Loucy (cell line): ENCODE measurements at regions not wholly inside any gene's neighbourhood (a gene's known extent, or its start where the extent isn't known, plus 50 kb on each side); places are given as distances from the start of the nearest gene placed in this dataset.

ENCODE experiments used
- CTCF ChIP-seq: fragments of 200-600 bp; sonication (generic); conservative IDR thresholded peaks from 2 replicates; pipeline ENCODE4 v1.5.1; 2014; ENCODE audit warnings: mild to moderate bottlenecking, antibody characterized with exemption, low read length
- EZH2phosphoT487 ChIP-seq: fragments of 200-600 bp; IDR thresholded peaks from 2 replicates; pipeline ENCODE4 v1.6.1; 2018; ENCODE audit warnings: antibody characterized with exemption, mild to moderate bottlenecking, moderate library complexity, borderline replicate concordance

DNA sequence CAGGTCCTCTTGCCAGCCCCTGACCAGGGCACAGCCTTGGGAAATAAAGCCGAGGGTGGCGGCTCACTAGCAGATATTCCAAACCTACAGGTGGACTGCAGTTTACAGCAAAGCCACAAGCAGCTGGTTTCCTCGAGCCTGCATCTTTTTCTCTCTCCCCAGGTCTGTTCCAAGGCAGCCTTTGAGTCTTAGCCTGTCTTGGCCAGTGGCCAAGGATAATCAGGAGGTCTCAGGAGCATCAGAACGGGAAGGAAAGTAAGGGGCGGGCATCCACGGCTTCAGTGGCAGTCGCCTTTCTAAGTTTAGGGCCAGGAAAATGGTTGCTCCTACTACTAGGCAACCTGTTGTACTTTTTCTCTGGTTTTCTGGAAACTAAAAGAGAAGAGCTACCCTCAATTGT is 219.7 kb upstream of the ZMIZ1 start:
- TF ChIP-seq CTCF, result no peak
- no peak for TF ChIP-seq EZH2phosphoT487
